ENCODE measurements at regions not wholly inside any gene's neighbourhood (a gene's known extent, or its start where the extent isn't known, plus 50 kb on each side); places are given as distances from the start of the nearest gene placed in this dataset.

DNA sequence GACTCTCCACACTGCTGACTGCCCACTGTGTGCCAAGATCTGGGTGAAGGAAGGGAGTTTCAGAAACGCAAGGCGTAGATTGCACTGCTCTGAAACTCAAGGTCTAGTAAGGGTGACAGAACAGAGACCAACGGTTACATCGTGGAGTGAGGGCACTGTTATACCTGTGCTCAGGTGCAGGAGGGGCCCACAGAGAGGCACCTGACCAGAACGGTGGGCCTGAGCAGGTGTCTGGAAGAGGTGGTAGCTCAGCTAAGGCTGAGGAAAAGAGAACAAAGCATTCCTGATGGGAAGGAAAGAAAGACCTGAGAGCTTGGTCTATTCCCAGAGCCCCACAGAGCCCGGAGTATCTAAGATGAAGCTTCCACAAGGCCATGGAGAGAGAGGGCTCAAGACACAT, 267.2 kb downstream of the MED10 start:
- no peaks in the 10 kb centered on the region for H3K9me2 ChIP-seq (replicated peaks; ENCODE audit: insufficient read depth, low read length)
- no peaks in the 10 kb centered on the region for H3K27me3 ChIP-seq (ENCODE audit: low read length)
- H3K4me3 ChIP-seq (ENCODE audit: low read length), result no peak overlapping the region

DNA sequence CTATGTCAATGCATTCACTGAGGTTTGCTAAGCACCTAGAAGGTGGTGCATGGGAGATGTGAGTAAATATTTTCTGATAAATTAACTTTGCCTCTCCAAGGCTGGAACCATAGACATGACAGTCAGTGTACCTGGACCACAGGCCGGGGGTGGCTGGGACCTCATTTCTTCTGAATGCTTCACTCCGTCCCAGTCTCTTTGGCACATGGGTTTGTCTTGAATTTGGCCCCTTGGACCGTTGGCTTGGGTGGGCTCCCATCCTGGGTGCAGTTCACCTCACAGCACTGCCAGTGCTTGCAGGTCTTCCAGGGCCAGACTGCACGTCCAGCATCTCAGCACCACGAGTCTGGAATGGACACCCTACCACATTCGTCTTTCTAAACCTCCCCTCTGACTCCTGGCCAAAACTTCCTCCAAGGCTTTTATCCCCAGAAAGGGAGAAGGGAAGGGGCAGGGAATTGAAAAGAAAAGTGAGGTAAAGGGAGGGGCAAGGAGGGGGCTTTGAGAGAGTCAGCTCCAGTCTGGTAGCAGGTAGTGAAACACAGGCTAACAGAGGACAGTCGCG, 267.8 kb downstream of the MED10 start:
- Histone ChIP-seq H3K79me2 (ENCODE audit: low read length) (no peaks in the 10 kb centered on the region), H3K27ac (ENCODE audit: low read length) (no peak overlapping the region), H3K9me3 (ENCODE audit: low read length) (no peaks in the 10 kb centered on the region), H4K20me1 (ENCODE audit: insufficient read depth, low read depth, low read length) (no peaks in the 10 kb centered on the region), H3K4me1 (ENCODE audit: low read length) (peaks cover 17% of the 10 kb centered on the region), H3K4me2 (ENCODE audit: low read depth, low read length, poor library complexity, severe bottlenecking) (no peak overlapping the region), H3K4me3 (ENCODE audit: low read length) (no peak overlapping the region), H3K9me2 (replicated peaks; ENCODE audit: insufficient read depth, low read length) (no peaks in the 10 kb centered on the region), H3K36me3 (ENCODE audit: insufficient read depth, low read length) (no peaks in the 10 kb centered on the region), H2AFZ (ENCODE audit: low read length) (no peak overlapping the region), H3K9ac (ENCODE audit: low read length) (no peak overlapping the region), H3K27me3 (ENCODE audit: low read length) (no peaks in the 10 kb centered on the region)
- DNase-seq, result no peak

More for the DNA sequence above, 267.2 kb downstream of the MED10 start:
- Histone ChIP-seq H2AFZ (ENCODE audit: low read length) (no peak overlapping the region), H4K20me1 (ENCODE audit: insufficient read depth, low read depth, low read length) (no peaks in the 10 kb centered on the region), H3K27ac (ENCODE audit: low read length) (no peak overlapping the region), H3K4me1 (ENCODE audit: low read length) (peaks cover 11% of the 10 kb centered on the region), H3K4me2 (ENCODE audit: low read depth, low read length, poor library complexity, severe bottlenecking) (no peak overlapping the region), H3K9me3 (ENCODE audit: low read length) (no peaks in the 10 kb centered on the region), H3K9ac (ENCODE audit: low read length) (no peak overlapping the region), H3K36me3 (ENCODE audit: insufficient read depth, low read length) (no peaks in the 10 kb centered on the region), H3K79me2 (ENCODE audit: low read length) (no peaks in the 10 kb centered on the region)
- no peak for DNase-seq

DNA sequence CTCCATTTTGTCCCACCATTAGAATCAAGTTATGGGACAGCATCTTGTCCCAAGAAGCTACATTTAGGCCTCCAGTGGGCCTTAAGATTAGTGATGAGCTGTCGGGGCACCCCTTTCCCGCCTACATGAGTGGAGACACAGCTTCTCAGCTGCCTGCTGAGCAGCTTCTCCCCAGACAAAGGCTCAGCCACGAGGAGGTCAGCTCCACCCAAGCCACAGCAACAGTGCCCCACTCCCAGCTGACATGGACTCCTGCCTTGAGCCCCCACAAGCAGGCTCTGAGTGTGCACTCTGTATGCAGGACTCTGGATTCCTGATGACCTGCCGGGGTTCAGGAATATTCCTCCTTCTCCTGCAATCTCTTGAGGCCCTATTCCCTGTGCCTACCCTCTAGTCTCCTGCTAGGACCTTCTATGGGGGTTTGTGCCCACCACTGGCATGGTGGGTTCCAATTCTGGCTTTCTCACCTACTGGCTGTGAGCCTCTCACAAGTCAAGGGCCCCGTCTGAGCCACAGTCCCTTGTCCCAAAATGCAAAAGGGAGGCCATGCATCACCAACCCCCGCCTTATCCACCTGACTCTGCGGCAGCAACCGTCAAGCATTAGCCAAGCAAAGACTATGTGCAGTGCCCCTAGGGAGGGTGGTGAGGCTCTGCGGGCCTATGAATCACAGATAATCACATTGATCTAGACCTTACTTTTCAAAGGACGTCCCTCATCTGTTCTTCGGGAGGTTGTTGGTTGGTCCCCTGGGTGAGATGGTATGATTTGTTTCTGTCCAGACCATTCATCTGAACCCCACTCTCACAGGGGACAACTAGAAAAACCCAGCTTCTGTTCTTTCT, 269.1 kb downstream of the MED10 start:
- no peak overlapping the region for H3K9ac ChIP-seq (ENCODE audit: low read length)
- H3K9me3 ChIP-seq (ENCODE audit: low read length), result no peaks in the 10 kb centered on the region
- H2AFZ ChIP-seq (ENCODE audit: low read length), result no peak overlapping the region
- H3K36me3 ChIP-seq (ENCODE audit: insufficient read depth, low read length), result no peaks in the 10 kb centered on the region
- H4K20me1 ChIP-seq (ENCODE audit: insufficient read depth, low read depth, low read length), result no peaks in the 10 kb centered on the region
- H3K4me1 ChIP-seq (ENCODE audit: low read length), result peaks cover 24% of the 10 kb centered on the region
- H3K27me3 ChIP-seq (ENCODE audit: low read length), result no peaks in the 10 kb centered on the region
- no peak overlapping the region for H3K4me3 ChIP-seq (ENCODE audit: low read length)
- no peak overlapping the region for H3K27ac ChIP-seq (ENCODE audit: low read length)
- H3K4me2 ChIP-seq (ENCODE audit: low read depth, low read length, poor library complexity, severe bottlenecking), result no peak overlapping the region
- peak; percentile 41 for DNase-seq
- no peaks in the 10 kb centered on the region for H3K9me2 ChIP-seq (replicated peaks; ENCODE audit: insufficient read depth, low read length)
- no peaks in the 10 kb centered on the region for H3K79me2 ChIP-seq (ENCODE audit: low read length)

DNA sequence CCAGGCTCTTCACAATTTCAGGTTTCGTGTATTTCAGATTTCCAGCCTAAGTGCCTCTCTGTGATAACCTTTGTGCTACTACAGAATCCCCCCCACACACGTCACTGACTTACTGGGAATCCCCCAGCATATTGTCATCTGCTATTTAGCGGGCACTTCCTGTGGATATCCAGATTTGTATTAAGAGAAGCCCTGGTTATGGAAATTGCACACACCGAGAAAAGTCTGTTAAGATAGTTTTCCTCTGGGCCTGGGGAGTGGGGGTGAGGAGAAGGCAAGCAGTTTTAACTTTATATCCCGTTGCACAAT, 269.9 kb downstream of the MED10 start:
- Histone ChIP-seq H2AFZ (ENCODE audit: low read length) (no peak overlapping the region), H3K36me3 (ENCODE audit: insufficient read depth, low read length) (no peaks in the 10 kb centered on the region), H3K4me3 (ENCODE audit: low read length) (no peak overlapping the region), H3K9me2 (replicated peaks; ENCODE audit: insufficient read depth, low read length) (no peaks in the 10 kb centered on the region), H3K27me3 (ENCODE audit: low read length) (no peaks in the 10 kb centered on the region), H3K9me3 (ENCODE audit: low read length) (no peaks in the 10 kb centered on the region), H3K27ac (ENCODE audit: low read length) (no peak overlapping the region), H3K4me2 (ENCODE audit: low read depth, low read length, poor library complexity, severe bottlenecking) (no peak overlapping the region), H3K79me2 (ENCODE audit: low read length) (no peaks in the 10 kb centered on the region), H4K20me1 (ENCODE audit: insufficient read depth, low read depth, low read length) (no peaks in the 10 kb centered on the region), H3K4me1 (ENCODE audit: low read length) (peaks cover 24% of the 10 kb centered on the region), H3K9ac (ENCODE audit: low read length) (no peak overlapping the region)
- no peak for DNase-seq

DNA sequence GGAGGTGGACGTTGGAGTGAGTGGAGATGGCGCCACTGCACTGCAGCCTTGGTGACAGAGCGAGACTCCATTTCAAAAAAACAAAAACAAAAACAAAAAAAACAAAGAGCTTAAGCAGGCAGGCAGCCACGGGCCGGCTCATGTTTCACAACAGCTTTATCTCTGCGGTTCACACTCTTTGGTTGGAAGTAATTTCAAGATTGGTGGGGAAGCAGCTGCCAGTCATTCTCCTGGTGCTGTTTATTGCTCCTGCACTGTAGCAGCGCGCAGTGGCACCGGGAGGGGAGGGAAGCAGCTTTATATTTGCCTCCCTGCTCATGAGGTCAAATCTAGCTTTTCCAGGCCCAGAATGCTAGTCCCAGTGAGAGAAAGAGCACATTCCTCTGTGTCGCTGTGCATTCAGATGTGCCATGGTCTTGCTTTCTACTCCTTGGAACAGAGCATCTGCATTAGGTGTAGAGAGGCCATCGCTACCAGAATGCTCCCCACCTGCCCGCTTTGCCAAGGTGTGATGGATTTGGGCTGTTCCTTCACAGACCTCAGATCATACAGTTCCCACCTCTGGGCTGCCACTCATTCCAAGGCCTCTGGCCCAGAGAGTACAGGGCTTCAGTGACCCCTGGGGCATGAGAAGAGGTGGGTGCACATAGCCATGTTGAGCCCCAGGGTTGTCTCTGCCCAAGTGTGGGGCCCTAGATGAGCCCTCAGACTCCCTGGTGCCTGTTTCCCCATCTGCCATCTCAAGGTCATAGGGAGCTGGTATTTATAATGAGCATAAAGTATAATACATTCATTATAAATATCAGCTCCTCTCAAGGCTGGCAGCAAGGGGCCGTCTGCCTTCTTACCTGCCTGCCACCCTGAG, 270.4 kb downstream of the MED10 start:
- Histone ChIP-seq H3K4me1 (ENCODE audit: low read length) (peaks cover 24% of the 10 kb centered on the region), H3K4me3 (ENCODE audit: low read length) (no peak overlapping the region), H3K9me3 (ENCODE audit: low read length) (no peaks in the 10 kb centered on the region), H4K20me1 (ENCODE audit: insufficient read depth, low read depth, low read length) (no peaks in the 10 kb centered on the region), H3K79me2 (ENCODE audit: low read length) (no peaks in the 10 kb centered on the region), H3K36me3 (ENCODE audit: insufficient read depth, low read length) (no peaks in the 10 kb centered on the region), H3K9ac (ENCODE audit: low read length) (no peak overlapping the region), H3K27me3 (ENCODE audit: low read length) (no peaks in the 10 kb centered on the region), H3K4me2 (ENCODE audit: low read depth, low read length, poor library complexity, severe bottlenecking) (no peak overlapping the region), H3K9me2 (replicated peaks; ENCODE audit: insufficient read depth, low read length) (no peaks in the 10 kb centered on the region), H2AFZ (ENCODE audit: low read length) (no peak overlapping the region), H3K27ac (ENCODE audit: low read length) (no peak overlapping the region)
- DNase-seq, result no peak

DNA sequence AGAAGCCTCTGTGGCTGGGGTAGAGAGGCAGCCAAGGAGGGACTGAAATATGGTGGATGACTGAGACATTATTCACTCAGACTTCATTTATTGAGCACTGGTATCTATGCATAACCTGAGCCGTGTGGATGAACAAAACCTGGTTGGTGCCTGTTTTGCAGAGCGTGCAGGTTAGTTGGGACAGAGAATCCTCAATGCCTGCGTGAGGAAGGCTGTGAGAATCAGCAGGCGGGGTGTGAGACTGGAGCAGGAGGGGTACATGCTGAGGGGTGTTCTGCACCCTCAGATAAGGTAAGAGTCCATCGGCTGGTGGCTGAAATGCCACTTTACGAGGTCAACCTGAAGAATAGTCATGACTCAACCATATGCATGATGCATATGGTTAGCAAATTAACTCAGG, 271.6 kb downstream of the MED10 start:
- H3K4me2 ChIP-seq (ENCODE audit: low read depth, low read length, poor library complexity, severe bottlenecking), result no peak overlapping the region
- no peak for DNase-seq
- H3K9ac ChIP-seq (ENCODE audit: low read length), result no peak overlapping the region
- no peaks in the 10 kb centered on the region for H4K20me1 ChIP-seq (ENCODE audit: insufficient read depth, low read depth, low read length)
- H3K4me1 ChIP-seq (ENCODE audit: low read length), result peaks cover 24% of the 10 kb centered on the region
- no peaks in the 10 kb centered on the region for H3K36me3 ChIP-seq (ENCODE audit: insufficient read depth, low read length)
- no peaks in the 10 kb centered on the region for H3K27me3 ChIP-seq (ENCODE audit: low read length)
- no peaks in the 10 kb centered on the region for H3K9me2 ChIP-seq (replicated peaks; ENCODE audit: insufficient read depth, low read length)
- H3K79me2 ChIP-seq (ENCODE audit: low read length), result no peaks in the 10 kb centered on the region
- no peak overlapping the region for H3K4me3 ChIP-seq (ENCODE audit: low read length)
- no peak overlapping the region for H3K27ac ChIP-seq (ENCODE audit: low read length)
- H2AFZ ChIP-seq (ENCODE audit: low read length), result no peak overlapping the region
- no peaks in the 10 kb centered on the region for H3K9me3 ChIP-seq (ENCODE audit: low read length)

DNA sequence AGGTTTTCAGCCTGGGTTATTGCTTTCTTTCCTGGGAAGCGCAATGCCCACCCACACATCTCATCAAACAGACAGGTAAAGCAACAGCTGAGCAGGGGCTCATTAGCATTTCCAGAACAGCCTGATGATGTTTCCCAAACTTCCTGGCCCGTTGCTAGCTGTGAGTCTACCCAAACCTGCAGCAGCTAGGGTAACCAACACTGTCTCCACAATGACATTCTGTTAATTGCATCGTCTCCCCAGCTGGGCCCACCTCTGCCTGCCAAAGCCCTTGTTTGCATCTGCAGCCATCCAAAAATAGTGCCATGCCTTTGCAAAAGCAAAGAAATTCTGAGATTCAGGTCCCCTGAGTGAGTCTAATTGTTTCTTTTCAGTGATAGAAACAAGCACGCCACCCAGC, 273.0 kb downstream of the MED10 start:
- Histone ChIP-seq H3K4me1 (ENCODE audit: low read length) (peaks cover 24% of the 10 kb centered on the region), H4K20me1 (ENCODE audit: insufficient read depth, low read depth, low read length) (no peaks in the 10 kb centered on the region), H3K79me2 (ENCODE audit: low read length) (no peaks in the 10 kb centered on the region), H3K36me3 (ENCODE audit: insufficient read depth, low read length) (no peaks in the 10 kb centered on the region), H3K4me3 (ENCODE audit: low read length) (no peak overlapping the region), H3K9me3 (ENCODE audit: low read length) (no peaks in the 10 kb centered on the region), H3K9ac (ENCODE audit: low read length) (no peak overlapping the region), H3K27ac (ENCODE audit: low read length) (no peak overlapping the region), H3K9me2 (replicated peaks; ENCODE audit: insufficient read depth, low read length) (no peaks in the 10 kb centered on the region), H3K27me3 (ENCODE audit: low read length) (no peaks in the 10 kb centered on the region), H3K4me2 (ENCODE audit: low read depth, low read length, poor library complexity, severe bottlenecking) (no peak overlapping the region), H2AFZ (ENCODE audit: low read length) (no peak overlapping the region)
- no peak for DNase-seq

DNA sequence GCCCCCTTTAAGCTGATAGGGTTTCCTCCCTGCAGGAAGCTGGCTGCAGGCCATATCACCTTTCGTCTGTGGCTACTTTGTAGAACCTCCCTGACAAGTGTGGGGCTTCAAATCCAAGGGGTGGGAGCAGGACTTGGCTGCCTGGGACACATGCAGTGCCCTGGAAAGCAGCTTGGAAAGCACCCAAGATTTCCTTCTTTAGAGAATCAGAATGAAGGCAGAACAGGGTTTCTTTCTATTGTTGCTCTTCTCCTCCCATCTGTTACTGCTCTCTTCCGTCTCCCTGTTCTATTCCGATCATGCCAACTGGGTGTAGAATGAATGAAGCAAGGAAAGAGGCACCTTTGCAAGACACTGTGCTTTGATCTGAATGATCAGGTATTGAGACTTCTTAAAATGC, 282.2 kb downstream of the MED10 start:
- Histone ChIP-seq H3K79me2 (ENCODE audit: low read length) (no peaks in the 10 kb centered on the region), H3K4me2 (ENCODE audit: low read depth, low read length, poor library complexity, severe bottlenecking) (no peak overlapping the region), H3K9me2 (replicated peaks; ENCODE audit: insufficient read depth, low read length) (no peaks in the 10 kb centered on the region), H3K9ac (ENCODE audit: low read length) (no peak overlapping the region), H3K4me3 (ENCODE audit: low read length) (no peak overlapping the region), H3K27ac (ENCODE audit: low read length) (no peak overlapping the region), H3K36me3 (ENCODE audit: insufficient read depth, low read length) (no peaks in the 10 kb centered on the region), H4K20me1 (ENCODE audit: insufficient read depth, low read depth, low read length) (no peaks in the 10 kb centered on the region), H3K9me3 (ENCODE audit: low read length) (no peaks in the 10 kb centered on the region), H3K4me1 (ENCODE audit: low read length) (no peaks in the 10 kb centered on the region), H2AFZ (ENCODE audit: low read length) (no peak overlapping the region), H3K27me3 (ENCODE audit: low read length) (no peaks in the 10 kb centered on the region)
- DNase-seq, result no peak
